ENCODE measurements at regions not wholly inside any gene's neighbourhood (a gene's known extent, or its start where the extent isn't known, plus 50 kb on each side); places are given as distances from the start of the nearest gene placed in this dataset.

- ChIA-PET CTCF (no interaction called here), POLR2A (interaction anchor here (0.6 kb wide), 1 partner anchor 10 kb away, joined by 4 read pairs; no protein-coding TSS in a partner anchor)
- TF ChIP-seq CTCF (IDR thresholded peaks at IDR 0.05; ENCODE audit: extremely low read depth in 1 of 2, insufficient read depth in 1 of 2, low read depth in 1 of 2, low read length in 2 of 2) (no peak), POLR2A (IDR thresholded peaks at IDR 0.05; ENCODE audit: low read depth, low read length) (no peak), FOS (IDR thresholded peaks at IDR 0.05; ENCODE audit: borderline replicate concordance, insufficient read depth, low read length) (no peak), POLR2AphosphoS5 (IDR thresholded peaks at IDR 0.05; ENCODE audit: insufficient read depth, low read depth, low read length) (no peak), GATA2 (IDR thresholded peaks at IDR 0.05; ENCODE audit: insufficient read depth, insufficient read length, low read depth, low read length) (no peak), MAX (IDR thresholded peaks at IDR 0.05; ENCODE audit: insufficient read depth, insufficient read length) (no peak), MYC (IDR thresholded peaks at IDR 0.05; ENCODE audit: low read depth, low read length) (no peak), JUN (IDR thresholded peaks at IDR 0.05; ENCODE audit: borderline replicate concordance, insufficient read depth, insufficient read length, low read depth) (no peak), EZH2 (IDR thresholded peaks at IDR 0.05; ENCODE audit: borderline replicate concordance, low read depth, low read length, severe bottlenecking) (no peak)
- Histone ChIP-seq H3K9ac (replicated peaks; ENCODE audit: extremely low read depth, insufficient read depth, low read length) (no peak overlapping the region), H3K79me2 (ENCODE audit: control insufficient read depth, insufficient read depth, low read length) (no peaks in the 10 kb centered on the region), H3K27me3 (ENCODE audit: control insufficient read depth in 2 of 2, insufficient read depth in 2 of 2, low read length in 2 of 2) (no peaks in the 10 kb centered on the region), H4K20me1 (replicated peaks; ENCODE audit: control insufficient read depth, extremely low read depth, insufficient read depth, low read length) (no peaks in the 10 kb centered on the region), H3K4me2 (ENCODE audit: insufficient read depth, low read length) (no peak overlapping the region), H3K4me3 (replicated peaks in 1 of 3; ENCODE audit: insufficient read depth in 1 of 3, low read depth in 1 of 3, low read length in 3 of 3) (no peak overlapping the region), H3K9me3 (replicated peaks; ENCODE audit: control insufficient read depth, insufficient read depth, low read length) (no peaks in the 10 kb centered on the region), H3K27ac (ENCODE audit: insufficient read depth, low read depth, low read length) (no peak overlapping the region), H3K4me1 (ENCODE audit: control insufficient read depth, extremely low read depth, insufficient read depth, low read length) (peaks cover 19% of the 10 kb centered on the region), H2AFZ (ENCODE audit: low read depth, low read length) (no peak overlapping the region), H3K9me1 (replicated peaks; ENCODE audit: control insufficient read depth, extremely low read depth, insufficient read depth, low read length) (no peaks in the 10 kb centered on the region), H3K36me3 (ENCODE audit: control insufficient read depth in 2 of 2, extremely low read depth in 1 of 2, insufficient read depth in 2 of 2, low read length in 2 of 2) (no peaks in the 10 kb centered on the region)
- no TSS peak for BruUV-seq (replicated peaks)
- dilution Hi-C loops (cut with MboI; ENCODE audit: extremely low pct_ligation_motif_present, low sequenced_read_pairs) (no loop called here), intact Hi-C loops (cut with micrococcal nuclease) (no loop called here)
- no peak for DNase-seq (ENCODE audit: low read depth, low spot score)
- no peak for FAIRE-seq
Measured at GRCh38 chr10:3404381-3404780, 231.8 kb upstream of the PITRM1 start.
